ENCODE measurements at regions not wholly inside any gene's neighbourhood (a gene's known extent, or its start where the extent isn't known, plus 50 kb on each side); places are given as distances from the start of the nearest gene placed in this dataset.

- Histone ChIP-seq H2BK5ac (ENCODE audit: insufficient read length, low read length) (no peak overlapping the region), H3K56ac (ENCODE audit: insufficient read length, low read depth, low read length) (no peak overlapping the region), H4K8ac (replicated peaks; ENCODE audit: insufficient read length, low read depth, low read length) (no peak overlapping the region), H3K18ac (ENCODE audit: insufficient read length, low read depth, low read length) (no peak overlapping the region), H3K9ac (ENCODE audit: extremely low read depth, insufficient read length, low read length) (no peak overlapping the region), H3K4me1 (ENCODE audit: insufficient read depth, low read length) (peaks cover 4% of the 10 kb centered on the region; the same call in 1 of the 2 replicates), H4K91ac (ENCODE audit: insufficient read length, low read depth, low read length) (no peak overlapping the region), H3K23ac (ENCODE audit: insufficient read length, low read depth, low read length) (no peak overlapping the region), H3K23me2 (ENCODE audit: insufficient read length, low read depth, low read length, poor library complexity, severe bottlenecking) (no peaks in the 10 kb centered on the region), H2BK120ac (ENCODE audit: low read depth, low read length, poor library complexity, severe bottlenecking) (no peak overlapping the region), H2AK5ac (ENCODE audit: insufficient read length, low read length) (no peak overlapping the region), H3K79me2 (ENCODE audit: insufficient read depth, low read length) (peaks cover 2% of the 10 kb centered on the region; the same call in 1 of the 2 replicates), H3K4me2 (ENCODE audit: insufficient read depth, insufficient read length, low read length) (no peak overlapping the region), H3K27me3 (ENCODE audit: insufficient read depth, low read length) (no peaks in the 10 kb centered on the region), H3K27ac (ENCODE audit: insufficient read length, low read depth, low read length) (no peak overlapping the region), H3T11ph (ENCODE audit: low read length) (no peak overlapping the region), H4K20me1 (ENCODE audit: control insufficient read depth, insufficient read depth, insufficient read length) (no peaks in the 10 kb centered on the region), H2BK20ac (ENCODE audit: low read depth, low read length, poor library complexity, severe bottlenecking) (no peak overlapping the region), H2BK15ac (ENCODE audit: low read depth, low read length) (no peak overlapping the region), H3K9me3 (ENCODE audit: control insufficient read depth, low read depth, low read length) (no peaks in the 10 kb centered on the region), H4K5ac (ENCODE audit: insufficient read length, low read depth, low read length) (no peak overlapping the region), H3K14ac (ENCODE audit: insufficient read depth, low read length) (no peak overlapping the region), H3K4ac (ENCODE audit: low read depth, low read length) (no peak overlapping the region), H3K79me1 (ENCODE audit: insufficient read depth, low read depth, low read length, poor library complexity, severe bottlenecking) (no peaks in the 10 kb centered on the region), H2AFZ (ENCODE audit: low read length) (no peak overlapping the region), H2BK12ac (ENCODE audit: insufficient read length, low read depth, low read length) (no peak overlapping the region)
- no peak for TF ChIP-seq CTCF (conservative IDR thresholded peaks at IDR 0.05)
- peaks cover 0 to 7% (median 7%) of the 10 kb centered on the region in 3 experiments; a peak in 3 of 7 replicates for H3K36me3 Mint-ChIP-seq (ENCODE audit: insufficient read depth in 1 of 3, low read depth in 3 of 3)
- H3K27me3 Mint-ChIP-seq (ENCODE audit: low read depth), result peaks cover 11% of the 10 kb centered on the region
- H3K9me3 Mint-ChIP-seq, result peaks cover 0 to 5% of the 10 kb centered on the region in 2 experiments; a peak in 3 of 5 replicates
- no CpG with 5 or more reads among the region's 2 CpGs for WGBS (ENCODE audit: extremely low coverage, insufficient read length, low lambda C conversion rate)
- H3K4me1 Mint-ChIP-seq, result peaks cover 32 to 34% of the 10 kb centered on the region in 2 experiments
- no peak overlapping the region for H3K27ac Mint-ChIP-seq
- no peak for DNase-seq
- H3K4me3 Mint-ChIP-seq, result no peak overlapping the region
These were observed 1685.1 kb downstream of the RPA4 start for GRCh38 chrX:98568795-98569194.

All from H9 (cell line).